ENCODE measurements at regions not wholly inside any gene's neighbourhood (a gene's known extent, or its start where the extent isn't known, plus 50 kb on each side); places are given as distances from the start of the nearest gene placed in this dataset.

DNA sequence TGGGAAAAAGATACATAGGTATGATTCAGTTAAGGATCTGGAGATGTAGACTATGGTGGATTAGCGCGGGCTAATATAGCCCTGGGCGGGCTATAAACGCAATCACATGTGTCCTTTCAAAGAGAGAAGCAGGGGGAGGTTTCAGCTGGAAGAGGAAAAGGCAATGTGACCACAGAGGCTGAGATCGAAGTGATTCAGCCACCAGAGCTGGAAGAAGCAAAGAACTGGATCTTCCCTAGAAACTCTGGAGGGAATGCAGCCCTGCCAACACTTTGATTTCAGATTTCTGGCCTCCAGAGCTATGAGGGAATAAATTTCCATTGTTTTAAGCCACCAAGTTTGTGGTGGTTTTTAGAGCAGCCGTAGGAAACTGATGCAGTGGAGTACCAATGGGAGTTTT, 81.5 kb upstream of the NHSL1 start:
- TF ChIP-seq, protein P1, sequence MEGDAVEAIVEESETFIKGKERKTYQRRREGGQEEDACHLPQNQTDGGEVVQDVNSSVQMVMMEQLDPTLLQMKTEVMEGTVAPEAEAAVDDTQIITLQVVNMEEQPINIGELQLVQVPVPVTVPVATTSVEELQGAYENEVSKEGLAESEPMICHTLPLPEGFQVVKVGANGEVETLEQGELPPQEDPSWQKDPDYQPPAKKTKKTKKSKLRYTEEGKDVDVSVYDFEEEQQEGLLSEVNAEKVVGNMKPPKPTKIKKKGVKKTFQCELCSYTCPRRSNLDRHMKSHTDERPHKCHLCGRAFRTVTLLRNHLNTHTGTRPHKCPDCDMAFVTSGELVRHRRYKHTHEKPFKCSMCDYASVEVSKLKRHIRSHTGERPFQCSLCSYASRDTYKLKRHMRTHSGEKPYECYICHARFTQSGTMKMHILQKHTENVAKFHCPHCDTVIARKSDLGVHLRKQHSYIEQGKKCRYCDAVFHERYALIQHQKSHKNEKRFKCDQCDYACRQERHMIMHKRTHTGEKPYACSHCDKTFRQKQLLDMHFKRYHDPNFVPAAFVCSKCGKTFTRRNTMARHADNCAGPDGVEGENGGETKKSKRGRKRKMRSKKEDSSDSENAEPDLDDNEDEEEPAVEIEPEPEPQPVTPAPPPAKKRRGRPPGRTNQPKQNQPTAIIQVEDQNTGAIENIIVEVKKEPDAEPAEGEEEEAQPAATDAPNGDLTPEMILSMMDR (IDR thresholded peaks at IDR 0.05 in 2 of 3, conservative IDR thresholded peaks at IDR 0.05 in 1 of 3; ENCODE audit: borderline replicate concordance in 1 of 3, insufficient read depth in 1 of 3, low read depth in 2 of 3, low read length in 2 of 3): no peak
- TF ChIP-seq ZFX (IDR thresholded peaks at IDR 0.05) (no peak), ZNF274 (IDR thresholded peaks at IDR 0.05; ENCODE audit: low read depth, low read length) (no peak), TCF7L2 (IDR thresholded peaks at IDR 0.05; ENCODE audit: borderline replicate concordance, extremely low read depth, insufficient read depth, insufficient read length) (no peak), EZH2phosphoT487 (IDR thresholded peaks at IDR 0.05; ENCODE audit: borderline replicate concordance) (no peak), POLR2A (IDR thresholded peaks at IDR 0.05; ENCODE audit: borderline replicate concordance, extremely low read depth, insufficient read depth, insufficient read length) (no peak), EZH2 (IDR thresholded peaks at IDR 0.05) (no peak), REST (IDR thresholded peaks at IDR 0.05; ENCODE audit: low read depth) (no peak)
